Lower leg skin (tissue), 3 donors: ENCODE measurements at regions not wholly inside any gene's neighbourhood (a gene's known extent, or its start where the extent isn't known, plus 50 kb on each side); places are given as distances from the start of the nearest gene placed in this dataset.

Source experiments
- POLR2A ChIP-seq, 2 donors: fragments of 450-650 bp; IDR thresholded peaks; one replicate each; pipeline ENCODE4 v1.6.1; 2016 to 2017; ENCODE audit warnings: antibody characterized with exemption in 2 of 2, mild to moderate bottlenecking in 1 of 2, moderate library complexity in 1 of 2
- TF ChIP-seq, protein P1 (sequence below), 3 donors: fragments of 450-650 bp; IDR thresholded peaks; one replicate each; pipeline ENCODE4 v1.5.1; 2016; ENCODE audit warnings: antibody characterized with exemption in 3 of 3, mild to moderate bottlenecking in 3 of 3, moderate library complexity in 2 of 3

- no peak for TF ChIP-seq POLR2A (IDR thresholded peaks at IDR 0.05)
- TF ChIP-seq, protein P1, sequence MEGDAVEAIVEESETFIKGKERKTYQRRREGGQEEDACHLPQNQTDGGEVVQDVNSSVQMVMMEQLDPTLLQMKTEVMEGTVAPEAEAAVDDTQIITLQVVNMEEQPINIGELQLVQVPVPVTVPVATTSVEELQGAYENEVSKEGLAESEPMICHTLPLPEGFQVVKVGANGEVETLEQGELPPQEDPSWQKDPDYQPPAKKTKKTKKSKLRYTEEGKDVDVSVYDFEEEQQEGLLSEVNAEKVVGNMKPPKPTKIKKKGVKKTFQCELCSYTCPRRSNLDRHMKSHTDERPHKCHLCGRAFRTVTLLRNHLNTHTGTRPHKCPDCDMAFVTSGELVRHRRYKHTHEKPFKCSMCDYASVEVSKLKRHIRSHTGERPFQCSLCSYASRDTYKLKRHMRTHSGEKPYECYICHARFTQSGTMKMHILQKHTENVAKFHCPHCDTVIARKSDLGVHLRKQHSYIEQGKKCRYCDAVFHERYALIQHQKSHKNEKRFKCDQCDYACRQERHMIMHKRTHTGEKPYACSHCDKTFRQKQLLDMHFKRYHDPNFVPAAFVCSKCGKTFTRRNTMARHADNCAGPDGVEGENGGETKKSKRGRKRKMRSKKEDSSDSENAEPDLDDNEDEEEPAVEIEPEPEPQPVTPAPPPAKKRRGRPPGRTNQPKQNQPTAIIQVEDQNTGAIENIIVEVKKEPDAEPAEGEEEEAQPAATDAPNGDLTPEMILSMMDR (IDR thresholded peaks at IDR 0.05) = no peak
Measured at GRCh38 chr3:107432013-107432515, 54.8 kb downstream of the CCDC54 start.
